ENCODE measurements at regions not wholly inside any gene's neighbourhood (a gene's known extent, or its start where the extent isn't known, plus 50 kb on each side); places are given as distances from the start of the nearest gene placed in this dataset.

DNA sequence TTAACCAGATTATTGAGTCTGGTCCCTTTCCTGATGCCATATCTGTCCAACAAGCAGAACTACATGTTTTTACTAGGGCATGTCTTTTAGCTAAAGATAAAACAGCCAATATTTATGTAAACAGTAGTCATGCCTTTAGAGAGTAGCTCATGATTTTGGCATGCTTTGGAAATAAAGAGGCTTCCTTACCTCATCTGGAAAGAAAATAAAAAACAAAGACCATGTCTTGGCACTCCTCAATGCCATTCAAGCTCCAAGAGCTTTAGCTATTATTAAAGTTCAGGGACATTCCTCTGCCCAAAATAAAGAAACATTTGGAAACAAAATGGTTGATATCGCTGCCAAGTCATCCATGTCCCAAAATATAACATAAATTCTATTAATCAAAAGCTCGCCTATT lies 202.4 kb downstream of the URB2 start:
- no peak for DNase-seq

DNA sequence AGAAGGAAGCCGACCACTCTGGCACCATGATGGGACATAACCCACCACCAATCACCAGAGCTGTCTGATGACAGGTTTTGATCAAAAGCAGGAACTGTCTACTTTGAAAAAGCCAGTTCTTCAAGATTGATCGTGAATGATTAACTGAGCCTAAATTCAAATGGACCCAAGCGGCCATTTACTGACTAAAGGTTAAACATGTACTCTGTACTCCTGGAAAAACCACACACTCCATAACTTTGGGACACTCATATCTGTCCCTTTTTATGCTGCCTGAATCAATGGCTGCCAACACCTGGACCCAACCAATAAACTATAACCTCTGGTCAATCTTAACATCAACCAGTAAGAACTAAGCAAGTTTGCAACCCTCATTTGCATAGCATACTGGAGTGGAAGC lies 206.6 kb downstream of the URB2 start:
- DNase-seq: no peak

DNA sequence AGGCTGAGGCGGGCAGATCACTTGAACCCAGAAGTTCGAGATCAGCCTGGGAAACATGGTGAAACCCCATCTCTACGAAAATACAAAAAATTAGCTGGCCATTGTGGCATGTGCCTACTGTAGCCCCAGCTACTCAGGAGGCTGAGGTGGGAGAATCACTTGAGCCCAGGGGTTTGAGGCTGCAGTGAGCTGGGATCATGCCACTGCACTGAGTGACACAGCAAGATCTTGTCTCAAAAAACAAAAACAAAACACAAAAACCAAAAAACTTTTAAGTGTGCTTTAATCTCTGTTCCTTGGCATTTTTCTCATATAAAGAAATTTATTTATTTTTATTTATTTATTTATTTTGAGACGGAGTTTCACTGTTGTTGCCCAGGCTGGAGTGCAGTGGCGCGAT lies 208.2 kb downstream of the URB2 start:
- DNase-seq: no peak

DNA sequence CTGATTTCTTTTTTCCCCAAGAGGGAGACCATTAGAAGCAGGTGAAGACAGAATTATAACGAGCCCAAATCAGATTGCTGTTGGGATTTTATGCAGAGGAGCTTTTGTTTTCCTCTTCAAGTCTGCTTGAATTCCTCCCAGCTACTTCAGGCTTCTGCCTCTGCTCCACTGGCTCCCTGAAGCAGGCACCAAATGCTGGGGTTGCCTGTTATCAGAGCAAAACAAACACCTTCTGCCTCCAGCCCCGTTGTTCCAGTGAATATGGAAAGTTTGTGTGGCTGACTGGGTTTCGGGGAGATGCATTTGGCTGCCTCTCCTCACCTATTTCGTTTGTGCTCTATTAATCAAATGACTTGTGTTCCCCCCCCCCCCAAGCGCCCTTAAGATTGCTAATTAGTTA lies 209.2 kb downstream of the URB2 start:
- no peak for DNase-seq

DNA sequence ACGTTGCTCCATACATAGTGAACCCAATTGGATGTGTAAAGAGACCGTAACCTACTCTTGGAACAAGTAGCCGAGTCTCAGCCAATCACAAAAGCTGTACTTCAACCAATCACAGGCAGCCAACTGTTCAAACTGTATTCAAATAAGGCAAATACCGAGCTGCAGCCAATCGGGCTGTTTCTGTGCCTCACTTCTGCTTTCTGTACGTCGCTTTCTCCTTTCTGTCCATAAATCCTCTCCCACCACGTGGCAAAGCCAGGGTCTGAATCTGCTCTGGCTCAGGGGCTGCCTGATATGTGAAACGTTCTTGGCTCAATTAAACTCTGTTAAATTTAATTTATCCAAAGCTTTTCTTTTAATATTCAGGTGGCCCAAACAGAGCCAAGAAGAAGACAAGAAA lies 210.3 kb downstream of the URB2 start:
- DNase-seq: no peak

DNA sequence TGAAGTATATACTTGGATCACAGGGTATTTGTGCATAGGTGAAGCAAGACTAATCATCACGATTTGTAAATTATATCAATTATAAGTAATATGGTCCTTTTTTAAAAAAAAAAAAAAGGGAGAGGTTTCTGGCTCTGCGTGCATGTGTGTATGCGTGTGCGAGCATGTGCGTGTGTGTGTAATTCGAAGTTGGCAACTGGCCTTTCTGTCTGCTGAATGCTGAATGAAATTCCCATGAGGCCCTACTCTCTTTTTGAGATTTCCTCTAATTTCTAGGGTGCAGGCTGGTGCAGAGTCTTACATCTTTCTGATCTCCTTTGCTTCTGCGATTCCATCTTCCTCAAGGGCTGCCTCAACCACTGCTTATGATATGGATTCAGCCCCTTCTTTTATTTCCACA lies 212.2 kb downstream of the URB2 start:
- DNase-seq: no peak

DNA sequence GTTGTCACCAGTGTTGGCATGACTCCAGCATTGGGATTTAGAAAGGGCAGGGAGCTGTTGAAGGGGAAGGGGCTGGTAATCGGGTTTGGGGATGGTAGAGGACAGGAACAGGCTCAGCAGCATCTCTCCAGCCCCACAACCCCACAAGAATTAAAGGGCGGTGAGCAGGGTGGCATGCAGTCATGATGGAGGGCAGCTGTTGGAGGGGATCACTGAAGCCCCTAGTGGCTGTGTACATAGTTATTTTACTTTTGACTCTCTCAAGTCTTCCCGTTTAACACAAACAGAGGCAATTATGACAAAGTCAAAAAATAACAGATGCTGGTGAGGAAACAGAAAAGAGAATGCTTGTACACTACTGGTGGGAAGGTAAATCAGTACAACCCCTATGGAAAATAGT lies 213.8 kb downstream of the URB2 start:
- DNase-seq: no peak

DNA sequence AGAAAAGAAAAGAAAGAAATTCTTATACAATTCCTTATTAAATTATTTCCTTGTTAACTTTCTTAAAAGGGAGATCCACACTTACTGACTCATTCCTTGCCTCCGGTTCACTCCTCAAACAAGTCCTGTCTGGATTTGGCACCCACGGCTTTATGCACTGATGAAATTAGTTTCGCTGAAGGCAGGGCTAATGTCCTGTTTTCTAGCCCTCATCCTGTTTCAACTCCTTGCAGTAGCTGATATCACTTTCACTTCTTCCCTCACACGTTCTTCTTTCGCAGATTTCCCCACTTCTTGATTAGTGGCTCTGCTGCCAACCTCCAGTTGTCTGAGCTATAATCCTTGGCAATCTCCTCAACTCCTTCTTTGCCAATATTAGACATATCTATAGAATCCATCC lies 215.2 kb downstream of the URB2 start:
- DNase-seq: no peak

DNA sequence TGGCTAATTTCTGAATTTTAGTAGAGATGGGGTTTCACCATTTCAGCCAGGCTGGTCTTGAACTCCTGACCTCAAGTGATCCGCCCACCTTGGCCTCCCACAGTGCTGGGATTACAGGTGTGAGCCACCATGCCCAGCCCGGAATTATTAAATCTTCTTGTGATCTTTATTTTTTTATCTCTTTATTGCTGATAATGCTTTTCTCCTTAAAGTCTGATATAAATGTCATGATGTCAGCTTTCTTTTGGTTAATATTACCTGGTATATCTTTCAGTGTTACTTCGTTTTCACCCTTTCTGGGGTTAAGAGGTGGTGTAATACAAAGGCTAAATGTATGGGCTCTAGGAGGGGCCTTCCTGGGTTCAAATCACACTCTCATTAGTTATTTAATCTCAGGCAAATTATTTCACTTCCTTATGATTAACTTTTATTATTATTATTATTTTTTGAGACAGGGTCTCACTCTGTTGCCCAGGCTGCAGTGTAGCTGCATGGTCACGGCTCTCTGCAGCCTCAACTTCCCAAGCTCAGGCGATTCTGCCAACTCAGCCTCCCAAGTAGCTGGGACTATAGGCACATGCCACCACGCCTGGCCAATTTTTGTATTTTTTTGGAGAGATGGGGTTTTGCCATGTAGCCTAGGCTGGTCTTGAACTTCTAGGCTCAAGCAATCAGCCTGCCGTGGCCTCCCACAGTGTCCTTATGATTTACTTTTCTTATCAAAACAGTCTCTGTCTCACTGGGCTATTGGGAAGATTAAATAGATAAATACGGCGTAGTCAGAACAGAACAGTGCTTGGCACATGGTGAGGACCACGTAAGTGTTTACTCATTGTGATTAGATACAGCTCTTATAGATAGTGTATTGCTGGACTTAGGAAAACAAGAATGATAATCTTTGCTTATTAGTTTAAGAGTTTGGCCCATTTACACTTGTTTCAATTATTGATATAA lies 216.5 kb downstream of the URB2 start:
- no peak for DNase-seq

DNA sequence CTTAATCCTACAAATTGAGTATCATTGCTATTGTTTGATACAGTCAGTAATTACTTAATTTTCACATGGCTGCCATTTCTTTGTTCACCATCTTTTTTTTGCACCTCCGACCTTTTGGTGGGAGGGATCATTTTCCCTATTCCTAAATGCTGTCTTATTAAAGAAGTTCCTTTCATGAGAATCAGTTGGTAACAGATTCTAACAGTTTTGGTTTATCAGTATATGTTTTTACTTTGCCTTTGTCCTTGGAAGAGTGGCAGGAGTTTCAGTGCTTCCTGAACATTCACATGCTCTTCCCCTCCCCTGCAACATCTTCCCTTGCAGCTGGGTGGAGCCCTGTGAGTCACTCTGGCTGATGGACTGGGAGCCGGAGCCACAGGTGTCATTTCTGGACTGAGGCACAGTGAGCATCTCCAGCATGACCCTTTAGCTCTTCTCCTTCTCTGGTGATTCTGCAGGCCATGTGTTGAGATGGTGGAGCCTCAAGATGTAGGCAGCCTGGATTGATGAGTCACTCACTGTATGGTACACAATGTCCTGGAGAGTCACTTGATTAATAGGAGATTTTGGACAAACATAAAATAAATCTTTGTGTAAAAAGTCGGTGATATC lies 217.7 kb downstream of the URB2 start:
- DNase-seq: no peak

DNA sequence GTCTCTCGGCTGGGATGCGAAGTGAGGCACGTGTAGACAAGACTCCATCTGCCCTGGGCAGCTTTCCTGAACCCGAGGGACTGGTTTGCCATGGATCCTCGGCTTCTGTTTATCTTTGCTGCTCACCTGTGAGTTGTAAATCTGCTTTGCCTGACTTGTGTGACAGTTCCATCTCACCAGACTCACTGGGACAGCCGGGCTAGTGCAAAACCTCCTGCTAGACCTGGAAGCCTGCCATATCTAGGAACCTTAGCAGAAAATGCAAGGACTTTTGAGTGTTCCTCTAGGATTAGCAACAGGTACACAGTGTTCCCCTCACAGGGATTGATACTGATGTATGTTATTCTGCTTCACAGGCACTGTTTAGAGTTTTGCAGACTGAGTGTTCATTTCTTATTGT lies 218.6 kb downstream of the URB2 start:
- DNase-seq: no peak

DNA sequence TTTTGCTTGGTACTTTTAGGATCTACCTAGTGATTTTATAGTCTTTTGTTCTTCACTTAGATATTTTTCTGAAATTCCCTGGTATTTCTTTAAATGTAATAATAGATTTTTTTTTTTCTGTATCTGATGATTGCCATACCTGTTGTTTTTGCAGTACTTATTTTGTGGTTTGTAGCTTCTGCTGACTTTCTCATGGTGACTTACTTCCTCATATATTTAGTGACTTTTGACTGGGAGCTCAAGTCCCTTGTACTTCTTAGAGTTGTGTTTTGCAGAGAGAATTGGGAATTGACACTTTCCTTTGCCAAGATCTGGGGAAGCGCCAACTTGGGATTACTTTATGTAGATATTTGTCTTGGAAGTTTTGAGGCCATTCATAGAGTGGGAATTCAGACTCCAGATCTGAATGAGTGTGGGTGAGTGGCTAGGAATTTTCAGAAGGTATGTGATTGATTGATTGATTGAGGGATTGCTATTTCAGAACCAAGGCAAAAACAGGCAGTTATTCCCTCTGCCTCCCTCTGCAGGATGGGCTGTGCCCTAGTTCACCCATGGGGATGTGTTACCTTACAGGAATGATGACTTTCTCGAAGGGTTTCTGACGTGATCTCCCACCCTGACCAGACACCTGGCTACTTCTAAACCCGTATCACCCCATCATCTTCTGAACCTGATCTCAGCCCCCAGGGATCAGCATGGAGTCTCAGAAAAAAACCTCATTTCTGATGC lies 219.5 kb downstream of the URB2 start:
- no peak for DNase-seq

DNA sequence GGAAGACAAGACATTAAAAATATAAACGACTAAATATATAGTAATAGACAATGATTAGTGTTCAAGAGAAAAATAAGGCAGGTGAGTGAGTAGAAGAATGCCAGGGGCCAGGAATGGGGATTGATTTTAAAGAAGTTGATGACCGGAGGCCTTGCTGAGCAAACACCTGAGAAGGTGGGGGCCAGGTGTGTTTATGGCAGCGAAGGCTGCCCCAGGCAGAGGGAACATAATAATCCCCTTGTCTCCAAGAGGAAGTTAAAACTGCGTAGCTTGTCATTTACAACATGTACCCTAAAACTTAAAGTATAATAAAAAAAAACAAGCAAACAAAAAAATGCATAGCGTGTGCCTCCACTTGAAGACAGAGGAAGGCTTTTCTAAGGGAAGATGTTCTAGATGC lies 220.3 kb downstream of the URB2 start:
- DNase-seq: no peak

DNA sequence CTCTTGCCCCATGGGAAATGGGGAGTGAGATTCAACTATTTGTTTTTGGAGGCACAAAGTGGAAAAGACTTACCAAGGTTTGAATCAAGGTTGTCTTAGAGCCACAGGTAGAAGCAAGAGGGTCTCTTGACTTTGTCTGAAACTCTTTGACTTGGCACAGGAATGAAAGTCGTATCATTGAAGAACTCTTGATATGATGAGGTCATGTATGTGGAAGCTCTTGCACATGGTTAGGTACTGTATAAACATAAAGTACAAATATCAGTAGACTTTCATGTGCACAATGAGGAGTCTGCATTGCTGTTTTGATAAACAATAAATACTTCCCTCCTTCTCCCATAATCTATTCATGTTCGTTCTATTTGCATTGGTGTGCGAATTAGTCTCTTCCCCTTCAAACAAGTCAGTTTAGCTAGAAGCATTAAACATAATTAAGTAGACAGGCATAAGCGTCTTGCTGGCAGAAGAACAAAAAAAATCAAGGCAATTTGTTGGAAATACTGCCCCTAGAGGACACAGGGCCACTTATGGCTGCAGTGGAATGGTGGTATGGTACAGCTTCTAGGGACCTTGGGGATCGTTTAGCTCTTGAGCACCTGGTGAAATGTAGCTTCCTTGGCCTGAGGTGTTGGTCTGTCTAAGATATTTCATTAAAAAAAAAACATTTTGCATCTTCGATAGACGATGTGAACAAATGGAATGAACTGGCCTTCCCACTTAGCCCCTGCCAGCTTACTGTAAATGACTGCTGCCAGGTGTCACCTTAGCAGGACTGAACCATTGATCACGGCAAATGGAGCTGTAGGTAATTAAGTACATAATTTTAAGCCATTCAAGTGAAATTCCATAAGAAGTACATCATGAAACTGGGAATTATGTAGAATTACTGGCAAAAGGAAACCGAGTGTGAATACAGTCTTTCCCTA lies 218.0 kb upstream of the GALNT2 start:
- peak; percentile 14 for DNase-seq

DNA sequence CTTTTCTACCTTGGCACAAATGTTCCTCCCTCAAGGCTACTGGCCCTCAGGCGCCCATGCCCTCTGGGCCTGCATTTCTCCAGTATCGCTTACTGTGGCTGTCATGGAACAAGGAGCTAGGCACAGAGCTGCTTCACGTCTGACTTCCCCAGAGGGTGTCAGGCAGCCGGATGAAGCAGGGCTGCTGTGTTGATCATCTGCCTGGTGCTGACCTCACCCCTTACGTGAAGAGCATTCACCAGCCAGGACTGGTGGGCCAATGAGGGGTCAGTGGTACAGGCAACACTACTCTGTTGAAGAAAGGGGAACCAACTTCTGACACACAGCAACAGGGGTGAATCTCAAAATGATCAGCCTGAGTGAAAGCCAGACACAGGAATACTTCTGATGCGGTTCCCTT lies 215.5 kb upstream of the GALNT2 start:
- no peak for DNase-seq

DNA sequence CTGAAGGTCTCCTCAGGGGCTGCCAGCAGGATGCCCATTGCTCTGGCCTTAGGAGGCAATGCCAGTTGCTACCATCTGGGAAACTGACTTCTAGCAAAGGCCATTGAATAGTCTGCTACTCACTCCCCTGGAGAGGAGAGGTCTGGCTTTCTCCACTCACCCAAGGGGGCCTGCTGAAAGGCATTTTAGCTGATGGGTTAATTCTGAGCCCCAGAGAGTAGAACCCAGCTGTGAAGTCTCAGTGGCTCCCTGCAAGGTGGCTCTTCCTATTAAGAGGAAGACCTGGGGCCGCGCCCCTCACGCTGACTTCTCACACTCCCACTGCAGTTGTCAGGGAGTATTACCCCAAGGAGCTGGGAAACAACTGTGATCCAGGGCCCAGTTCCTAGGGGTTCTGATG lies 213.3 kb upstream of the GALNT2 start:
- DNase-seq: no peak

DNA sequence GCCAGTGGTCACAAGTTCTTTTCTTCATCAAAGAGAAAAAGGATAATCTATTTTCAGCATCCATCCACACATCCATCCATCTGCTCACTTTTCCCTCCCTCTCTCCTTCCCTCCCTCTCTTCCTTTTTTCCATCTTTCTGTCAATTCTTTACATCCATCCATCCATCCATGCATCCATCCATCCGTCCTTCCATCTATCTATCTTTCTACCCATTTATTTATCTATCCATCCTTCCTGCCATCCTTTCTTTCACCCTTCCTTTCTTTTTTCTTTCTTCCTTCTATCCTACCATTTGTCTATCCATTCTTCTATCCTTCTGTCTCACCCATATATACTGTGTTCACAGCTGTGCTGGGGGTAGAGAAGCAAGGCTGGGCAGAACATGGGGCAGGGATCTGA lies 212.4 kb upstream of the GALNT2 start:
- DNase-seq: no peak

DNA sequence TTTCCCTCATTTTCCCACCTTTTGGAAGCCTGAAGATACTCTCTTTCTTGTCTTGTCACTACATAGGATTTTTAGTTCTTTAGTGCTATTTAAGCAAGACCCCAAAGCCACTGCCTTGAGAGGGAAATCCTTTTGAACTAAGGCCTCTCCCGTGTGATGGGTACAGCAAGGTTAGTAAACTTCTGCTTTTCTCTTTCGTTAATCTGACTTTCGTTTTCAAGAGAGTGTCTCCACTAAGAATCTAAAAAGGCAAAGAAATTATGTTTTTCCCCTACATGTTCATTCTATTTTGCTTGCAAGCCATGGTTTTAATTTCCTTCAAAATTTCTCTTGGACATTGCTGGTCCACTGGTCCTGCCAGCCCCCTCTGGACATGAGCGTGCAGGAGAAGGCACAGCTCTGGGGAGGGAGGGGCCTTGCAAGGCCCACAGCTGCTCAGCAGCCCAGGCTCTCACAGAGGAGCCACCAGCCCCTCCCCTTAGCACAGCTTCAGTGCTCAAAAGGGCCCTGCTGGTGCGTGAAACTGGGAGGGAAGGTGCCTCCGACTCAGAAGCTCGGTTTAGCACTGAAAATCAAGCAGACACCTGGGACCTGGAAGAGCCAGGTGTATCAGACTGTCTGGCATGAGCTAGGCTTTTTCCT lies 210.9 kb upstream of the GALNT2 start:
- DNase-seq: no peak

DNA sequence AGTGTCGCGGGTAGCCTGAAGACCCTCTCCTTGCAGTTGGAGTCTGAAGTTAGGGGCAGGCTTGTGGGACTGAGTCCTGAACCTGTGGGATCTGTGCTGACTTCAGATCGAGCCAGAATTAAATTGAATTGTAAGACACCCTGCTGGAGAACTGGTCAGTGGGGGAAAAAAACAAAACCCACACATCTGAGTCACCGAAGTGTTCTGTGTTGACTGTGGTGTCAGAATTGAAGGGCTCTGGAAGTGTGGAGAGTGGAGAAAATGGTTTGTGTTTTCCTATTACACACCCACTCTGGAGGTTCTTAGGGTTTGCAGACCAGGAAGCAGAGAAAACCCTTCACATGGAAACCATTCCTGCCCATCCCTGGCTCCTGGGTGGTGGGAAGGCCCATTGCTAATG lies 209.5 kb upstream of the GALNT2 start:
- no peak for DNase-seq

DNA sequence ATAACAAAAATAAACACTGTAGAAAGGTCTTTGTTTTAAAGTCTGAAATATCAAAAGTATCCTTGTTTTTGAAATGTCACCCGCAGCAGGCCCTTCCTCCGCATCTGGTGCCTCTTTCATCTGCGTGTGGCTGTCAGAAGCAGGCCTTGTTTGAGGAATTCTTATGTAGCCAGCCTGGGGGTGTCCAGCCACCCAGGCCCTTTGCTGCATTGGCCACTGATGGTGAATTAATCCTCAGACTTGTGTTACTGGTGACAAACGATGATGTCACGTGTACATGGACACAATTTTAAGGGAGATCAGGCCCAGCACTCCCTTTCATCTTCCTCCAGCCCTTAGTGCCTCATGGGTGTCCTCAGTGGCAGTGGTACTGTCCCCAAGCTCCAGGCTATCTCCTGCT lies 208.0 kb upstream of the GALNT2 start:
- DNase-seq: no peak

DNA sequence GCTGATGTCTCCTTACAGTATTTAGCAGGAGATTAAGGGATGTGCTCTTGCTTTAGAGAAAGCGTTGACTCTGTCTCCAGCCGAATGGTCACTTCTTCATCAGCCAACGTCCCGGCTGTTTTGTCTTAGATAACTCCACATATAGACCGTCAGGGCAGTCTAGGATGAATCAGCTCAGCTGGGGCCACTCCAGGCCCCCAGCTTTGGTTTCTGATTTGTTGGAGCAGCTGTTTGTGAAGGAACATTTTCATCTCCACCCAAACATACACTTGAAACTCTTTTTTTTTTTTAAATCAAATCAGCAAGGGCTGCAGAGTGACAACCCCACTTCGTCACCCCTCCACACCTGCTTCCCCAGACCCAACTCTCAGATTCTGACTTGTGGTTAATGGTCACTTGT lies 206.1 kb upstream of the GALNT2 start:
- no peak for DNase-seq

DNA sequence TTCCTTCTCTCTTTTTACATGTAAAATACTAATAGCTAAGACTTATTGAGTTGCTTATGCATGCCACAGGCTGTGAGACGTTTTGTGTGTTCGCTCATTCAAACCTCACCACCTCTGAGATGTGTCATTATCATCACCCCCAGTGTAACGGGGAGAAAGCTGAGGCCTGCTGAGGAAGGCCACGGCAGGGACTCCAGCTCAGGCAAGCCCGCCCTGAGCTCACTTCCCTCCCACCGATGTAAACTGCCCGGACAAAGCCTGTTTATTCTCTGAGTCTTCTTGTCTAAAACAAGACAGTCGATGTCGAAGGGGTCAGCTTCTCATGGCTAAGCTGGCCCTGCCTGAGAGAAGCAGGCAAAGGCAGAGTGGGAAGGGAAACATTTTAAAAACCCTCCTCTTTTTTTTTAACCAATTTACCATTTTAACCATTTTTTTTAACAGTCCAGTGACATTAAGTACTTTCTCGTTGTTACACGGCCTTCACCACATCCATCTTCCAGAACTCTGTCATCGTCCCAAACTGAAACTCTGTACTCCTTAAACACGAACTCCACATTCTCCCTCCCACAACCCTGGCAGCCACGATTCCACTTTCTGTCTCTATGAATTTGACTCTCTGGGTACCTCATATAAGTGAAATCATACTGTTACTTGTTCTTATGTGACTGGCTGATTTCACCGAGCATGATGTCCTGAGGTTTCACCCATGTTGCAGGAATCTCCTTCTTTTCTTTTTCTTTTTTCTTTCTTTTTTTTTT lies 204.8 kb upstream of the GALNT2 start:
- no peak for DNase-seq

Measured in activated CD4-positive, alpha-beta T cell treated with anti-CD3 and anti-CD28 coated beads, Interleukin-10, Interleukin-2, amounts not matched to agents 100 ng/mL and 50 ng/mL, durations not matched to agents 16 hours and 8 hours (primary cell).